ENCODE measurements at regions not wholly inside any gene's neighbourhood (a gene's known extent, or its start where the extent isn't known, plus 50 kb on each side); places are given as distances from the start of the nearest gene placed in this dataset.

DNA sequence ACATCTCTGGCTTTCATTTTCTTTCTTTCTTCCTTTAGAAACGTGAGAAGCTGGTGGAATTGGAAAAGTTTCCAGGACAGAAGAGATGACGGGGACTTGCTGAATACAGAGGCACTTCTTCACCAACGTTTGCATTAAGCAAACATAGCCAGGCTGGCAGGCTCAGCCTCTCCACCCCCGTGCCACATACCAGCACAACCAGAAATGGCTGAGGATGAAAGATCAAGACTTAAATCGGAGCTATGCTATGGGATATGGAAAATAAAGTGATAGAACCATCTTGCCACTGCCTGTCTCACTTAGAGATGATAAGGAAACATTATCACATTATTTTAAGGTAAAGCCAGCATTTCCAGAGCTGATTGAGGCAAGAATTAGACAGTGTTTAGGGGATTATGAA, 483.3 kb downstream of the BCL11A start:
- Mint-ChIP-seq H3K4me1 (ENCODE audit: low read depth) (no peaks in the 10 kb centered on the region), H3K27ac (no peak overlapping the region), H3K4me3 (no peak overlapping the region), H3K27me3 (ENCODE audit: low read depth) (no peaks in the 10 kb centered on the region), H3K36me3 (ENCODE audit: insufficient read depth in 2 of 2) (no peaks in the 10 kb centered on the region), H3K9me3 (no peaks in the 10 kb centered on the region)
- DNase-seq (no peak), ATAC-seq (replicated peaks in 1 of 2) (no peak)

DNA sequence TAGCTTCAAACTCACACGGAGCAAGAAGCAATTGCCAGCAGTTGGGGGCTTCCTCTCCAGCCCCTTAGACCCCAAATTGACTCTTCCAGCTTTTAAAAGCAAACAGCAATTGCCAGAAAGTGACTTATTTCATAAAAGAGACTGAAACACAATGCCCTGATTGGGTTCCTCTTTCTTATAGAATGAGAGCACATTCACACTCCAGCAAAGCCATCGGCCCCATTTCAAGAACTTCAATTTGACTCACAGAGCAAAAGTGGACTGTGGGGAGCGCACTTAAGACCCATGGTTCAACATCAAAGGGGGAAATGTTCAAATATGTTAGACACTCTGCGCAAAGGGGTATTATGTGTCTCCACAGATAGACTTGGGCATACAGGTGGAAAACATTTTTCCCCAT, 484.7 kb downstream of the BCL11A start:
- ATAC-seq (replicated peaks in 1 of 2) = no peak
- DNase-seq = no peak
- no peaks in the 10 kb centered on the region for H3K4me1 Mint-ChIP-seq (ENCODE audit: low read depth)
- H3K27ac Mint-ChIP-seq = no peak overlapping the region
- H3K27me3 Mint-ChIP-seq (ENCODE audit: low read depth) = no peaks in the 10 kb centered on the region
- no peaks in the 10 kb centered on the region for H3K9me3 Mint-ChIP-seq
- H3K4me3 Mint-ChIP-seq = no peak overlapping the region
- H3K36me3 Mint-ChIP-seq (ENCODE audit: insufficient read depth in 2 of 2) = no peaks in the 10 kb centered on the region

DNA sequence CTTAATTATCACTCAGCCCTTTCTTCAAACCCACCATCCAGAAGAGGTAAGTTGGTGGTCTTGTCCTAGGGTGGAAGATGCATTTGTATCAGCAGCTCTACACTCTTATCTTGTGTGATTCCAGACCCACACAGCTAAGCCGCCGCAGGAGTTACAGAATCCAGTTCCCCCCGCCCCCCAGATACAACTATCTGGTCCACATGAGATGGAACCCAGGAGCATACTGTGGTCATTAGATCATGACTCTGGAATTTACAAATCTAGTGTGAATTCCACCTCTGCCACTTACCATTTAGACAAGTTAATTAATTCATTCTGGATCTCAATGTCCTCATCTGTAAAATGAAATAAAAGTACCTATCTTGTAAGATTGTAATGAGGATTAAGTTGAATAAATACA, 486.4 kb downstream of the BCL11A start:
- Mint-ChIP-seq H3K4me3 (no peak overlapping the region), H3K4me1 (ENCODE audit: low read depth) (no peaks in the 10 kb centered on the region), H3K36me3 (ENCODE audit: insufficient read depth in 2 of 2) (no peaks in the 10 kb centered on the region), H3K9me3 (no peaks in the 10 kb centered on the region), H3K27ac (no peak overlapping the region), H3K27me3 (ENCODE audit: low read depth) (no peaks in the 10 kb centered on the region)
- ATAC-seq (replicated peaks in 1 of 2) (no peak), DNase-seq (no peak)

DNA sequence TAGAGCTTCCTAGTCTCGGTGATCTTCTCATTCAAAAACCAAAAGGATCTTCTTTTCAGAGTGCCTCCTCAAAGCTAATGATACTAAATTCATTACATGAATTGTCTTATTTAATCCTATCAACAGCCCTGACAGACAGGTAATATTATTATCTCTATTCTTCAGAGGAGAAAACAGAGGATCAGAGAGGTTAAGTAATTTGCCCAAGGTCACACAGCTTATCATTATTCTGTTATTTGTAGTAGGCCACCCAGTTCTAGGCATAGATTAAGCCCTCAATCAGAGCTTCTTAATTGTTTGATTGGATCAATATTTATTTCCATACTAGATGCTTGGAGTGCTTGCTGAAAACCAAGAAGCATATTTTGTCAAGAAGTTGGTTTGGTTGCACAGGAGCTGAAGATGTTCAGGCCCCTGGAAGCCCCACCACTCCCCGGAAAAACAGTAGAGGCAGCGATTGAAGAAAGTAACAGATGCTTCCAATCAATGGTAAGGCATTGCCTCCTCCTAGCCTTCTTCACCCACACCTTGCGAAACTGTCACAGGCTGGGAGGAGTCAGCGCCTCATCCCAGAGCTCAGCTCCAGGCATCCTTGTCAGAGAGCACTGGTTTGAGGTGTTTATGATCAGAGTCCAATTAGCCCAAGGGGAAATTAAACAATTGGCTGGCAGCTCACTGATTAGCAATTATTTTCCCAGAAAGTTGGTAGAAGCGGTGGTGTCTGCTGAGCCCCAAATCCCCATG, 487.2 kb downstream of the BCL11A start:
- Mint-ChIP-seq H3K27me3 (ENCODE audit: low read depth) (no peaks in the 10 kb centered on the region), H3K4me1 (ENCODE audit: low read depth) (no peaks in the 10 kb centered on the region), H3K4me3 (no peak overlapping the region), H3K36me3 (ENCODE audit: insufficient read depth in 2 of 2) (no peaks in the 10 kb centered on the region), H3K27ac (no peak overlapping the region), H3K9me3 (no peaks in the 10 kb centered on the region)
- DNase-seq = no peak
- ATAC-seq (replicated peaks in 1 of 2) = no peak

DNA sequence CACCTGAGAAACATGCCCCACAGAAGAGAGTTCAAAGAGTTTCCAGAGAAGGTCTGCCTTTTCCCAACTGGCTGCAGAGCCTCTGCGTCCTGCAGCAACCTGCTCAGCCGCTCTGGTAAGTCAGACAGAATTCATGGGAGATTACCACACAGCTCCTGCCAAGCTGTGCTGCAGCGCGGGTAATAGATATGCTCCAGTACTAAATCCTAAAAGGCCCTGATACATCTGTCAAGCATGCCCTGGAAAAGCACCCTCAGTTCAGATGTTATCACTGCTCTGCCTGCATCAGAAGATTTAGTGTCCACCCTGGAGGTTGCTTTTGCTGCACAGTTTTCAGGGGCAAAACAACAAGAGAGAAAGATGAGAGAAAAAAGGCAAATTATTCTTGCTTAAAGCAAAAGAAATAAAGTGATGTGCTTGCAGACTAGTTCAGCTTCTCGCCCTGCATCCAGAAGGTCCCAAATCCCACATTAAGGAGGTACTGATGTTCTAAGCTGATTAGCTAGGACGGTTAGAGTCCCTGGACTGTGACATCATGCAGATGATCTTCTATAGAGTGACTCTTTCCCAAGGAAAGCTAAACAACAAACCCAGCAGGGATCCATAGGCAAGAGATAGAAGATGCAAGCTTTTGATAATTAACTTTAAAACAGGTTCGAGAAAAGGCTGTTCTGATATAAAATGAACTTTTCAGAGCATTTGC, 488.6 kb downstream of the BCL11A start:
- H3K4me1 Mint-ChIP-seq (ENCODE audit: low read depth) = no peaks in the 10 kb centered on the region
- no peaks in the 10 kb centered on the region for H3K9me3 Mint-ChIP-seq
- H3K27ac Mint-ChIP-seq = no peak overlapping the region
- H3K36me3 Mint-ChIP-seq (ENCODE audit: insufficient read depth in 2 of 2) = no peaks in the 10 kb centered on the region
- no peaks in the 10 kb centered on the region for H3K27me3 Mint-ChIP-seq (ENCODE audit: low read depth)
- no peak overlapping the region for H3K4me3 Mint-ChIP-seq
- ATAC-seq (replicated peaks in 1 of 2) (no peak), DNase-seq (no peak)

DNA sequence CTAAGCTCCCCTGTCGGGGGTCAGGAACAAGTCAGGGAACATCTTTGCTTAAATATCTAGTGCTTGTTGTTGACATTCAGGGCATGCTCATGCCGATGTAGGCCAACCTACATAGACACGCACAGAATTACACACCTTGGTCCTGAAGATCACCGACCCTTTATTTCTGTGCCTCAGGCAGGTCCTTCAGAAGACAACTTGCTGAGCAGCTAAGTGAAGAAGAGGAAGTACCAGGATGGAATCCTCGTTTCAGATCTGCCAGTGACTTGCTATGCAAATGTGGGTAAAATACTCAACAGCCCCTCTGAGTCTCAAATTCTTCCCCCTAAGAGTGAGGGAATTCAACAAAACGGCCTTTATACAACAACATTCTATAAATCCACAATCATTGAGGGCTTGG, 494.7 kb downstream of the BCL11A start:
- H3K27ac Mint-ChIP-seq = no peak overlapping the region
- ATAC-seq (replicated peaks in 1 of 2) = no peak
- no peak overlapping the region for H3K4me3 Mint-ChIP-seq
- H3K27me3 Mint-ChIP-seq (ENCODE audit: low read depth) = no peaks in the 10 kb centered on the region
- DNase-seq = no peak
- no peaks in the 10 kb centered on the region for H3K36me3 Mint-ChIP-seq (ENCODE audit: insufficient read depth in 2 of 2)
- no peaks in the 10 kb centered on the region for H3K9me3 Mint-ChIP-seq
- H3K4me1 Mint-ChIP-seq (ENCODE audit: low read depth) = no peaks in the 10 kb centered on the region

DNA sequence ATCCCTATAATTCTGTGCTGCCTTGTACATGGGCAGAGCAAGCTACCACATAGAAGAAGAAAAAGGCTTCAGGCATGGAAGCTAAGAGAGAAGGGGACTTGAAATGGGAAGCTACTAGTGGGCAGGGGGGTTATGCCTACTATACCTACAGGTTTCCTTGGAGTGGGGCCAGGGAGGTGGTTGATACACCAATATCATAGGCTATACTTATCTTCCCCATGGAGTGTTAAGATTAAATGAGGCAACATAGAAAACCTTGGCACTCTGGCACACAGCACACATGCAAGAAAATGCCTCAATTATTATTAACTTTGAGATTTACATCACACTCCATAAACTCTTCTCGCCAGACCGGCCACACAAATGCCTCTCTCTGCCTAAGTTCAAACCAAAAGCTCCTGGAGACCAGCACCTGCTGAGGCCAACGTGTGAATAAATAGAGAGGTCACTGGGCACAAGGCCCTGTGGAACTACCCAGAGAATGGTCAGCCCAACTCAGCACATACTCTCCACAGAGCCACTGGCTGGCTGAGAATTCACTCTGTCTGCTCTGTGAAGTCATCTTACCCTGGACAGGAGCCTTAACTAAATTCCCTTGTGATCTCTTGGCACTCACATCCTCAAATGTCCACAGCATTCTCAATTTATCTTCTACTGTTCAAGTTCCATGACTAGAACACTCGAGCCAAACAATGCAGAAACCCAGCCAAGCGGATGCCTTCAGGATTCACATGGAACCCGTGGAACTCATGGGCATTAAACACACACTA, 498.7 kb downstream of the BCL11A start:
- Mint-ChIP-seq H3K9me3 (no peaks in the 10 kb centered on the region), H3K27me3 (ENCODE audit: low read depth) (no peaks in the 10 kb centered on the region), H3K36me3 (ENCODE audit: insufficient read depth in 2 of 2) (no peaks in the 10 kb centered on the region), H3K4me3 (no peak overlapping the region), H3K27ac (no peak overlapping the region), H3K4me1 (ENCODE audit: low read depth) (no peaks in the 10 kb centered on the region)
- DNase-seq (no peak), ATAC-seq (replicated peaks in 1 of 2) (no peak)

DNA sequence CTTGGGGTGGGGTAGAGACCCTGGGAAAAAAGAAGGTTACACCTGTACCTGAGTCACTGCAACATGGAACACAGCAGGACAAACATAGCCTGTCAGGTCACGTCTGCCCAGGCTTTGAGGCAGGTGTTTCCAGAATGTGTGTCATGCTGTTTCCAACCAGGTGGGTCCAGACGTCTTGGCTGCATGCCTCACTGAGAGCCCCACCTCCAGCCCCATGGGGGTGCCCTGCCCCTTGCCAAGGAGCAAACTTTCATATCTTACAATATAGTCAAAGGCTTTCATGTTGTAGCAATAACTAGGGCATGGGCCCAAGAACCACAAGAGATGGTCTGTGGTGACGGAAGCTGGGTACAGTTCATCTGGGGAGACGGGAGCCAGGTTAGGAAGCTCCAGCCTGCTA, 499.7 kb downstream of the BCL11A start:
- DNase-seq (no peak), ATAC-seq (replicated peaks in 1 of 2) (no peak)
- Mint-ChIP-seq H3K9me3 (no peaks in the 10 kb centered on the region), H3K4me1 (ENCODE audit: low read depth) (no peaks in the 10 kb centered on the region), H3K4me3 (no peak overlapping the region), H3K27me3 (ENCODE audit: low read depth) (no peaks in the 10 kb centered on the region), H3K27ac (no peak overlapping the region), H3K36me3 (ENCODE audit: insufficient read depth in 2 of 2) (no peaks in the 10 kb centered on the region)

DNA sequence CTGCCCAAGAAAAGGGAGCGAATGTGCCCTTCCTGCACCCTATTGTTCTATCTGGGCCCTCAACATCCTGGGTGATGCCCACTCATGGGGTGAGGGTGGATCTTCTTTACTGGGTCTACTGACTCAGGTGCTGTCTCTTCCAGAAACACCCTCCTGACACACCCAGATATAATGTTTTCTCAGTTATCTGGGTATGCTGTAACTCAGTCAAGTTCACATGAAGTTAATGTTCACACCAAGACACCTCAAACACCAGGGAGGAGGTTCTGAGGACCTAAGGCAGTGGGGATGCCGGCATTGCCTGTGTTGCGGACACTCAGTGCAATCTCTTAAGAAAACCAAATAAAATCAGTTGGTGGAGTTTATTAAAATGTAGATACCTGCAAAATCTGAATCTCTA, 500.9 kb downstream of the BCL11A start:
- no peak for DNase-seq
- Mint-ChIP-seq H3K27me3 (ENCODE audit: low read depth) (no peaks in the 10 kb centered on the region), H3K27ac (no peak overlapping the region), H3K9me3 (no peaks in the 10 kb centered on the region), H3K4me3 (no peak overlapping the region), H3K4me1 (ENCODE audit: low read depth) (no peaks in the 10 kb centered on the region), H3K36me3 (ENCODE audit: insufficient read depth in 2 of 2) (no peaks in the 10 kb centered on the region)
- no peak for ATAC-seq (replicated peaks in 1 of 2)

DNA sequence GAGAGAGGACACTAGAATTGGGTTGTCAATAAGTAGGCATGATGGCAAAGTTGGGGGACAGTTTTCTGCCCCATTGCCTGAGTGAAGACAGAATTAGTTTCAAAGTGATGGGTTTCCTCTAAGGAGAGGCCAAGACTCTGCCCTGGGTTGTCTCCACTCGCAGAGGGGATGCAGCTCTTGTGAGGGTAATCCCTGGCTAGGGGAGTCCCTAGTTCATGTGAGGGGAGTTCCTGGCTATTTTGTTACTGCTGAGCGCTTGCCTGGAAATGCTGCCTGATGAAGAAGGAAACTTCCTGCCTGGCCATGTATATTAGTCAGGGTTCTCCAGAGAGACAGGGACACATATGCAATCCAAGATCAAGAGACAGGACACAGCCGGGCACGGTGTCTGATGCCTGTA, 501.5 kb downstream of the BCL11A start:
- DNase-seq (no peak), ATAC-seq (replicated peaks in 1 of 2) (no peak)
- no peaks in the 10 kb centered on the region for H3K27me3 Mint-ChIP-seq (ENCODE audit: low read depth)
- no peaks in the 10 kb centered on the region for H3K36me3 Mint-ChIP-seq (ENCODE audit: insufficient read depth in 2 of 2)
- peaks cover 0 to 2% of the 10 kb centered on the region in 2 donors for H3K9me3 Mint-ChIP-seq
- no peak overlapping the region for H3K27ac Mint-ChIP-seq
- no peak overlapping the region for H3K4me3 Mint-ChIP-seq
- no peaks in the 10 kb centered on the region for H3K4me1 Mint-ChIP-seq (ENCODE audit: low read depth)

DNA sequence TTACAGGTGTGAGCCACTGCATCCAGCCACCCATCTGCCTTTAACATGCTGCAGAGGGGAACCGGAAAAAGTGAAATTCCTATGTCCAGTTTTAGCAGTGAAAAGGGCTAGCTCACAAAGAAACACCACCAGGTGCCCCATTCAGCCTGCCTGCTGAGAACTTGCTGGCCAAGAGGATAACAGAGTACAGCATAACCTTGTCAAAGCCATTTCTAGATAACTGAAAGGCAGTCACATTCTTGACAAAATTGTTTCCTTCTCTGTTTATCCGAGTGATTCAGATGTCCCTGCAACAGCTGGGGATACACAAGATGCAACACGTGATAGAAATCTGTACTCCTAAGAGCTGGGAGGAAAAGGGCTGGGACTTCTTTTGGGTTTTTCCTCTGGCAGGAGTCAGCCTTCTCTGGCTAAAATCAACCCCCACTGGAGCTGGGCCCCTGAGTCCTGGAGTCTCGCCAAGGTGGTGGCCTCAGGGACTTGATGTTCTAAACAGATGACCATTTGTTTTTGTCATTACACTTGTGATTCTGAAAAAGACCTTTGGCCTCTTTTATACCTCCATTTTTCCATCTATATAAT, 505.4 kb downstream of the BCL11A start:
- ATAC-seq (replicated peaks in 1 of 2) (no peak), DNase-seq (no peak)
- H3K27ac Mint-ChIP-seq = no peak overlapping the region
- H3K36me3 Mint-ChIP-seq (ENCODE audit: insufficient read depth in 2 of 2) = no peaks in the 10 kb centered on the region
- no peak overlapping the region for H3K4me3 Mint-ChIP-seq
- H3K27me3 Mint-ChIP-seq (ENCODE audit: low read depth) = no peaks in the 10 kb centered on the region
- no peaks in the 10 kb centered on the region for H3K4me1 Mint-ChIP-seq (ENCODE audit: low read depth)
- H3K9me3 Mint-ChIP-seq = peaks cover 0 to 2% of the 10 kb centered on the region in 2 donors

DNA sequence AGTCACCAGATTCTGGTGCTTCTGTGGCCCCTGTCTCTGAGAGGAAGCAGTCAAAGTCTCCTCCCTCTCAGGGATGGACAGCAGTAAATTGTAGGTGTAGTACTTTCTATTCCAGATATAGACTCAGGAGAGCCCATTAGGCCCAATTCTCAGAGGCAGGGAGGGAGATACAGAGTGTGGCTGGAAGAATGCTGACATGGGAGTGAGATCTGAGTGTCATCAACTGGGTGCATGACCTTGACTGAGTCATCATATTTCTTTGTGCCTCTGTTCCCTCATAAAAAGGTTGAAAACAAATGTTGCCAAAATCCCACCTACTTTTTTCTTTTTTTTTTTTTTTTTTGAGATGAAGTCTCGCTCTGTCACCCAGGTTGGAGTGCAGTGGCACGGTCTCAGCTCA, 506.1 kb downstream of the BCL11A start:
- Mint-ChIP-seq H3K9me3 (peaks cover 0 to 2% of the 10 kb centered on the region in 2 donors), H3K4me1 (ENCODE audit: low read depth) (no peaks in the 10 kb centered on the region), H3K27ac (no peak overlapping the region), H3K27me3 (ENCODE audit: low read depth) (no peaks in the 10 kb centered on the region), H3K36me3 (ENCODE audit: insufficient read depth in 2 of 2) (no peaks in the 10 kb centered on the region), H3K4me3 (no peak overlapping the region)
- DNase-seq (no peak), ATAC-seq (replicated peaks in 1 of 2) (no peak)

DNA sequence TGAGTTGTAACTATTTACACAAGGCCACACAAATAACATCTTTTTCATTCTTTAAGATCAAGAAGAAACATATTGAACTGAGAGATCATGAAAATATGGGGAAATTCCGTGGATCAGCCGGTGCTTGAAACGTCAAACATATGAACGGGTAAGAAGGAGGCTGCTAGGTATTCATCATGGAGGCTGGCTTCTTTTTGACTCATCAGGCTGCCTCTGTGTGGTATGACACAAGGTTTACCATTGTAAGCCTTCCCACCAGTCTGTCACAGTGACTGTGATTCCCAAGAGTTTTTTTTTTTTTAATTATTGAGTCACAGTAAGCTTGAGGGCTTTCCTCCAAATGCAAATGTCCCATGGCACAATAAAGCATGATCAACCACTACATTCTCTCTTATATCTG, 506.9 kb downstream of the BCL11A start:
- Mint-ChIP-seq H3K27me3 (ENCODE audit: low read depth) (no peaks in the 10 kb centered on the region), H3K36me3 (ENCODE audit: insufficient read depth in 2 of 2) (no peaks in the 10 kb centered on the region), H3K27ac (no peak overlapping the region), H3K9me3 (peaks cover 0 to 2% of the 10 kb centered on the region in 2 donors), H3K4me3 (no peak overlapping the region), H3K4me1 (ENCODE audit: low read depth) (no peaks in the 10 kb centered on the region)
- no peak for ATAC-seq (replicated peaks in 1 of 2)
- no peak for DNase-seq

Measured in activated T-cell treated with anti-CD3 and anti-CD28 coated beads, Interleukin-2, amount 50 U/mL, for 72 hours (primary cell).